KMS-11 (cell line): ENCODE measurements at regions not wholly inside any gene's neighbourhood (a gene's known extent, or its start where the extent isn't known, plus 50 kb on each side); places are given as distances from the start of the nearest gene placed in this dataset.

Source experiments
- H2AFZ ChIP-seq: fragments of 200-600 bp; sonication (generic); 2 replicates; pipeline ENCODE4 v1.6.1; 2016; ENCODE audit warnings: antibody characterized with exemption, mixed run types, low read depth
- H3K27ac ChIP-seq: fragments of 200-600 bp; sonication (generic); 2 replicates; pipeline ENCODE4 v1.6.1; 2016; ENCODE audit warnings: mild to moderate bottlenecking, mixed run types
- H3K27me3 ChIP-seq: fragments of 200-600 bp; sonication (generic); 2 replicates; pipeline ENCODE4 v1.6.1; 2017; ENCODE audit warnings: mild to moderate bottlenecking, low read depth, mixed run types, moderate library complexity; ENCODE audit not compliant: insufficient read depth
- H3K36me3 ChIP-seq: fragments of 200-600 bp; sonication (generic); 2 replicates; pipeline ENCODE4 v1.6.1; 2017; ENCODE audit warnings: mild to moderate bottlenecking, mixed run types; ENCODE audit not compliant: insufficient read depth
- H3K4me1 ChIP-seq: fragments of 200-600 bp; sonication (generic); 2 replicates; pipeline ENCODE4 v1.6.1; 2016; ENCODE audit warnings: mild to moderate bottlenecking, low read depth, mixed run types; ENCODE audit not compliant: poor library complexity, severe bottlenecking
- H3K4me2 ChIP-seq: fragments of 200-600 bp; sonication (generic); 2 replicates; pipeline ENCODE4 v1.7.0; 2016; ENCODE audit warnings: mild to moderate bottlenecking, mixed run types
- H3K4me3 ChIP-seq: fragments of 200-600 bp; sonication (generic); IDR thresholded peaks from 2 replicates; pipeline ENCODE4 v1.6.1; 2017; ENCODE audit warnings: low read depth, low read length, mixed read lengths; ENCODE audit not compliant: insufficient read depth
- H3K79me2 ChIP-seq: fragments of 200-600 bp; sonication (generic); 2 replicates; pipeline ENCODE4 v1.6.1; 2016; ENCODE audit warnings: low read depth, mixed run types; ENCODE audit not compliant: insufficient read depth
- H3K9ac ChIP-seq: fragments of 200-600 bp; sonication (generic); 2 replicates; pipeline ENCODE4 v1.6.1; 2016; ENCODE audit warnings: mild to moderate bottlenecking, mixed run types
- H4K20me1 ChIP-seq: fragments of 200-600 bp; sonication (generic); 2 replicates; pipeline ENCODE4 v1.6.1; 2016; ENCODE audit warnings: mild to moderate bottlenecking, mixed run types; ENCODE audit not compliant: insufficient read depth
- CTCF ChIP-seq: fragments of 200-600 bp; sonication (generic); conservative IDR thresholded peaks from 2 replicates; pipeline ENCODE4 v1.6.1; 2017; ENCODE audit warnings: low read depth, mild to moderate bottlenecking, antibody characterized with exemption, low read length, moderate library complexity, mixed read lengths

GRCh38 chr2:143965493-143966164 is 554.3 kb downstream of the ZEB2 start:
- no peak for TF ChIP-seq CTCF
- H3K9ac ChIP-seq, result no peak overlapping the region
- H3K36me3 ChIP-seq, result no peaks in the 10 kb centered on the region
- H3K4me3 ChIP-seq, result no peak overlapping the region
- no peak overlapping the region for H3K27ac ChIP-seq
- H3K4me2 ChIP-seq, result no peak overlapping the region
- no peaks in the 10 kb centered on the region for H4K20me1 ChIP-seq
- no peaks in the 10 kb centered on the region for H3K79me2 ChIP-seq
- no peaks in the 10 kb centered on the region for H3K4me1 ChIP-seq
- H3K27me3 ChIP-seq, result no peaks in the 10 kb centered on the region
- no peak overlapping the region for H2AFZ ChIP-seq

GRCh38 chr2:143964891-143965290 is 555.0 kb downstream of the ZEB2 start:
- H3K4me1 ChIP-seq, result no peaks in the 10 kb centered on the region
- no peaks in the 10 kb centered on the region for H3K79me2 ChIP-seq
- H3K36me3 ChIP-seq, result no peaks in the 10 kb centered on the region
- no peaks in the 10 kb centered on the region for H4K20me1 ChIP-seq
- TF ChIP-seq CTCF, result no peak
- no peak overlapping the region for H2AFZ ChIP-seq
- no peak overlapping the region for H3K4me3 ChIP-seq
- H3K4me2 ChIP-seq, result no peak overlapping the region
- no peak overlapping the region for H3K9ac ChIP-seq
- H3K27ac ChIP-seq, result no peak overlapping the region
- H3K27me3 ChIP-seq, result no peaks in the 10 kb centered on the region

- Histone ChIP-seq H3K27ac (no peak overlapping the region), H3K27me3 (no peaks in the 10 kb centered on the region), H3K4me3 (no peak overlapping the region), H3K4me2 (no peak overlapping the region), H3K36me3 (no peaks in the 10 kb centered on the region), H3K9ac (no peak overlapping the region), H3K79me2 (no peaks in the 10 kb centered on the region), H3K4me1 (no peaks in the 10 kb centered on the region), H2AFZ (no peak overlapping the region), H4K20me1 (no peaks in the 10 kb centered on the region)
- no peak for TF ChIP-seq CTCF
Observed at GRCh38 chr2:143960177-143960576, 559.7 kb downstream of the ZEB2 start.

- no peaks in the 10 kb centered on the region for H3K79me2 ChIP-seq
- no peak overlapping the region for H3K27ac ChIP-seq
- no peak overlapping the region for H3K4me2 ChIP-seq
- no peaks in the 10 kb centered on the region for H3K27me3 ChIP-seq
- TF ChIP-seq CTCF, result no peak
- no peak overlapping the region for H3K9ac ChIP-seq
- H4K20me1 ChIP-seq, result no peaks in the 10 kb centered on the region
- no peaks in the 10 kb centered on the region for H3K36me3 ChIP-seq
- H3K4me1 ChIP-seq, result no peaks in the 10 kb centered on the region
- H3K4me3 ChIP-seq, result no peak overlapping the region
- H2AFZ ChIP-seq, result no peak overlapping the region
Observed at GRCh38 chr2:143957321-143957720, 562.6 kb downstream of the ZEB2 start.
